GM19240 (cell line): ENCODE measurements at regions not wholly inside any gene's neighbourhood (a gene's known extent, or its start where the extent isn't known, plus 50 kb on each side); places are given as distances from the start of the nearest gene placed in this dataset.
"Not testable (repeated sequence)": the region's sequence is repeated elsewhere in the genome, so short reads cannot be mapped to it uniquely, and the experiment has no call there.

Experiments used
- DNase-seq: peaks from one replicate; pipeline ENCODE4 v3.0.0; 2011; ENCODE audit warnings: low spot score; ENCODE audit not compliant: insufficient read length

- DNase-seq, result no peak
These were observed 152.6 kb downstream of the MAGEB17 start for GRCh38 chrX:16319929-16320328.

- no peak for DNase-seq
These were observed 153.6 kb downstream of the MAGEB17 start for GRCh38 chrX:16320765-16321355.

GRCh38 chrX:16333453-16333852 is 166.2 kb downstream of the MAGEB17 start:
- no peak for DNase-seq

GRCh38 chrX:16335181-16335580 is 167.9 kb downstream of the MAGEB17 start:
- no peak for DNase-seq

- no peak for DNase-seq
These were observed 180.8 kb downstream of the MAGEB17 start for GRCh38 chrX:16347968-16348670.

- no peak for DNase-seq
These were observed 190.6 kb downstream of the MAGEB17 start for GRCh38 chrX:16357902-16358301.

- DNase-seq, result not testable (repeated sequence)
These were observed 192.8 kb downstream of the MAGEB17 start for GRCh38 chrX:16360056-16360455.

GRCh38 chrX:16368696-16369095 is 201.4 kb downstream of the MAGEB17 start:
- DNase-seq, result no peak

- no peak for DNase-seq
These were observed 208.8 kb downstream of the MAGEB17 start for GRCh38 chrX:16376056-16376455.

- no peak for DNase-seq
These were observed 218.8 kb downstream of the MAGEB17 start for GRCh38 chrX:16386126-16386525.

- no peak for DNase-seq
These were observed 225.3 kb downstream of the MAGEB17 start for GRCh38 chrX:16392597-16392996.

- DNase-seq, result no peak
These were observed 227.0 kb downstream of the MAGEB17 start for GRCh38 chrX:16394290-16394689.

GRCh38 chrX:16403808-16404207 is 236.5 kb downstream of the MAGEB17 start:
- DNase-seq, result no peak

- DNase-seq, result no peak
These were observed 233.4 kb upstream of the S100G start for GRCh38 chrX:16416588-16416987.

GRCh38 chrX:16418650-16419049 is 231.3 kb upstream of the S100G start:
- no peak for DNase-seq

- no peak for DNase-seq
These were observed 222.3 kb upstream of the S100G start for GRCh38 chrX:16427668-16428067.

GRCh38 chrX:16429406-16429805 is 220.6 kb upstream of the S100G start:
- DNase-seq, result no peak

- no peak for DNase-seq
These were observed 218.7 kb upstream of the S100G start for GRCh38 chrX:16431266-16431665.

GRCh38 chrX:16433021-16433420 is 216.9 kb upstream of the S100G start:
- no peak for DNase-seq

- no peak for DNase-seq
These were observed 214.5 kb upstream of the S100G start for GRCh38 chrX:16435399-16435986.

- DNase-seq, result peak; percentile 13
These were observed 213.4 kb upstream of the S100G start for GRCh38 chrX:16436348-16437188.

GRCh38 chrX:16440446-16440845 is 209.5 kb upstream of the S100G start:
- DNase-seq, result no peak
